VCaP (cell line): ENCODE measurements at regions not wholly inside any gene's neighbourhood (a gene's known extent, or its start where the extent isn't known, plus 50 kb on each side); places are given as distances from the start of the nearest gene placed in this dataset.
"Not testable (repeated sequence)": the region's sequence is repeated elsewhere in the genome, so short reads cannot be mapped to it uniquely, and the experiment has no call there.

Experiments used
- H3K27ac ChIP-seq: fragments of 450-650 bp; 2 replicates; pipeline ENCODE4 v1.5.1; 2017
- CTCF ChIP-seq: fragments of 450-650 bp; conservative IDR thresholded peaks from 2 replicates; pipeline ENCODE4 v1.5.1; 2017; ENCODE audit warnings: mild to moderate bottlenecking, moderate library complexity

DNA sequence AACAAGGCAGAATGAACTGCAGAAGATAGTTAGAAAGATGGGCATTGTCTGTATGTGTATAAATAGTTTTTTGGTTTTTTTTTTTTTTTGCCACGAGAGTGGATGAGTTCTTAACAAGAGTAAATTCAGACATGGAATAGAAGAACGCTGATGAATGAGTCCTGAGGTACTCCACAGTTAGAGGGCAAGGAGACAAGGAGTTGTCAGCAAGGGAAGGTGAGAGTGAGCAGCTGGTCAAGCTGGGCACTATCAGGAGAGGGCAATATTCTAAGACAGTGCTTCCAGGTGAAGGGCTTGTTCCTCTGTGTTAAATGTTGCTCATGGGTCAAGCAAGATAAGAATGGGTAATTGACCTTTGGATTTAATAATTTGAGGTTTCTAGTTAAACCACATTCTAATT, 138.6 kb upstream of the FAM78B start:
- TF ChIP-seq CTCF: no peak

DNA sequence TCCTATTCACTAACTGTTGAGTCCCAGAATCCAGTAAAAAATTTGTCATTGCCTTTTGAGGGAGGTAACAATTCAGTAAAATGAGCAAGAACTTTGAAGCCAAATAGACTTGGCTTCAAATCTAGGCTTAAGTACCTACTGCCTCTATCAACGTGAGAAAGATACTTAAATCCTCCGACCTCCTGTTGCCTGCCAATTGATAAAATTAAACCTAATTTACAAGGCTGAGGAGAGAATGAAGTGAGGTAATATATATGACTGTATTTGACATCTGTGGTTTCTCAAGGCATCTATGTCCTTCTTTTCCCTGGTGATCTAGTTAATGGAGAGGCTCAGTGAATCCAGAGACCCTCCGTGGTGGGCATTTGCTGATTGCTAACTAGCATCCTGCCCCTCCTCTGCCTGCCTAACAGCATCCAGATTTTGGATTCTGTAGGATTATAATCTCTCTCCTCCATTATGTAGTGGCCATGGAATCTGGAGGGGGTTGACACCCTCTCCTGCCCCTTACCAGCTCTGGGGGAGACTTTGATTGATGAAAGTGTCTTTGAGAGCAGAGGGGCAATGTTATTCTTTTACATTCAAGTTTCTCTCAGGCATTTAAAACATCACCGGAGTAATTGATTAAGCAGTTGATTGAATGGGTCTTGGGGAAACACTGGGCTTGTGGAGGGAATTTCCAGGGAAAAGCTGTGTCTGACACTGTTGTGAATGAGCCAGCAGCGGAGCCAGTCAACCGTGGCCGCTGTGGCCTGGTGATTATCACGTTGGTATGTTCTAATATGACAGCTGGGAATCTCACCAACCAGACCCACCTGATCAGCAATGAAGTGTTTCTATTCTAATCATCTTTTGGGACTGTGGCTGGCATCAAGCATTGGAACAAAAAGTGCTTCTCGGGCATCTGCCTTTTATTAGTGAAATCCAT, 140.7 kb upstream of the FAM78B start:
- TF ChIP-seq CTCF: no peak
- H3K27ac ChIP-seq: no peak overlapping the region

More for the DNA sequence above, 138.6 kb upstream of the FAM78B start:
- no peak overlapping the region for H3K27ac ChIP-seq

GRCh38 chr1:166316306-166316705, 149.5 kb upstream of the FAM78B start:
- not testable (repeated sequence) for H3K27ac ChIP-seq

DNA sequence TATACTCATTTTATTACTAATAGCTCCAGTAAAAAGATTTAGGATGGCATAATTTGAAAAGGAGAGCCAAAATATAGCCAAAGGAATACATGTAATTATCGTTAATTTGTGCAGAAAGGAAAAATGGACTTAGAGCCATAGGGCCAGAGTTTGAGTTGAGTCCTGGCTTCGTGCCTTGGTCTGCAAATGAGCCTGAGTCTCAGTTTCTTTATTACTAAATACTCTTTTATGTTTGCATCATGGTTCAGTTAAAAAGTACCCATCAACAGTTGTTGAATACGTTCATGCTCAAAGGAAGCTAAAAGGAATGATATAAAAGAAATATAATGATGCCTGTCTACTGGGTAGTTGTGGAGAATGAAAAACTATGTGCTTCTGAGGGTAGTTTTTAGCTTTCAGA, 155.7 kb upstream of the FAM78B start:
- TF ChIP-seq CTCF: no peak
- H3K27ac ChIP-seq: no peak overlapping the region

- no peak for TF ChIP-seq CTCF
- H3K27ac ChIP-seq: no peak overlapping the region
Observed at GRCh38 chr1:166327886-166328285, 161.1 kb upstream of the FAM78B start.

DNA sequence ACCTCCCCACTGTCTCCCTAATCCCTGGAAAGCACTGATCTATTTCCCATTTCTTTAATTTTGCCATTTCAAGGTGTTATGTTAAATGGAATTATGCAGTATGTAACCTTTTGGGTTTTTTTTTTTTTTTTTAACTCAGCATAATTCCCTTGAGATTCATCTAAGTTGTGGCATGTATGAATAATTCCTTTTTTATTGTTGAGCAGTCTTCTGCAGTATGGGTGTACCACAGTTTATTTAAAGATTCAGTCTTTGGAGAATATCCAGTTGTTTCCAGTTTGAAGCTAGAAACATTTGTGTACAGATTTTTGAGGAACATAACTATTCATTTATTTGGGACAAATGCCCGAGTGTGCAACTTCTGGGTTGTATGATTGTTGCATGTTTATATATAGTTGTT, 162.2 kb upstream of the FAM78B start:
- no peak for TF ChIP-seq CTCF
- H3K27ac ChIP-seq: no peak overlapping the region

- no peak overlapping the region for H3K27ac ChIP-seq
- no peak for TF ChIP-seq CTCF
Observed at GRCh38 chr1:166330096-166330495, 163.3 kb upstream of the FAM78B start.

GRCh38 chr1:166338105-166338504, 171.3 kb upstream of the FAM78B start:
- no peak for TF ChIP-seq CTCF
- H3K27ac ChIP-seq: no peak overlapping the region
